ENCODE measurements at regions not wholly inside any gene's neighbourhood (a gene's known extent, or its start where the extent isn't known, plus 50 kb on each side); places are given as distances from the start of the nearest gene placed in this dataset.

DNA sequence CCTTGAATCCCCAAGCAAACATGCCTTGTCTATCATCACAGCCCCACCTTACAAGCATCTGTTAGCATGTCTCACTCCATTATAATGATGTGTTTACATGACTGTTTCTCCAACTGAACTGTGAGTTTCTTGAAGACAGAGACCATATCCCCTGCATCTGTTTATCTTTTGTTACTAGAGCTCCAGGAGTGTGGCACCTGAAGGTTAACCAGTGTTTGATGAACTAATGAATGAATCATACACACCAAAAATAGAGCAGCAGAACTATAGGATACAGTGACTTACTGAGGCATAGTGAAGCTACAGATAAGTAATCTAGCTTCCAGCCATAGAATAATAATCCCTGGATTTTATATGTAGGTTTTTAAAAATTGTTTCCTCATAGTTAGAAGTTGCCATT, 331.0 kb downstream of the PCDH7 start:
- in situ Hi-C loops (cut with HindIII; ENCODE audit: low sequenced_read_pairs): no loop called here
- DNase-seq (ENCODE audit: low read depth, low spot score): no peak
- no peak overlapping the region for H3K4me3 ChIP-seq (ENCODE audit: low read depth, low read length)
- TF ChIP-seq, protein P1, sequence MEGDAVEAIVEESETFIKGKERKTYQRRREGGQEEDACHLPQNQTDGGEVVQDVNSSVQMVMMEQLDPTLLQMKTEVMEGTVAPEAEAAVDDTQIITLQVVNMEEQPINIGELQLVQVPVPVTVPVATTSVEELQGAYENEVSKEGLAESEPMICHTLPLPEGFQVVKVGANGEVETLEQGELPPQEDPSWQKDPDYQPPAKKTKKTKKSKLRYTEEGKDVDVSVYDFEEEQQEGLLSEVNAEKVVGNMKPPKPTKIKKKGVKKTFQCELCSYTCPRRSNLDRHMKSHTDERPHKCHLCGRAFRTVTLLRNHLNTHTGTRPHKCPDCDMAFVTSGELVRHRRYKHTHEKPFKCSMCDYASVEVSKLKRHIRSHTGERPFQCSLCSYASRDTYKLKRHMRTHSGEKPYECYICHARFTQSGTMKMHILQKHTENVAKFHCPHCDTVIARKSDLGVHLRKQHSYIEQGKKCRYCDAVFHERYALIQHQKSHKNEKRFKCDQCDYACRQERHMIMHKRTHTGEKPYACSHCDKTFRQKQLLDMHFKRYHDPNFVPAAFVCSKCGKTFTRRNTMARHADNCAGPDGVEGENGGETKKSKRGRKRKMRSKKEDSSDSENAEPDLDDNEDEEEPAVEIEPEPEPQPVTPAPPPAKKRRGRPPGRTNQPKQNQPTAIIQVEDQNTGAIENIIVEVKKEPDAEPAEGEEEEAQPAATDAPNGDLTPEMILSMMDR (IDR thresholded peaks at IDR 0.05; ENCODE audit: low read depth, low read length): no peak

DNA sequence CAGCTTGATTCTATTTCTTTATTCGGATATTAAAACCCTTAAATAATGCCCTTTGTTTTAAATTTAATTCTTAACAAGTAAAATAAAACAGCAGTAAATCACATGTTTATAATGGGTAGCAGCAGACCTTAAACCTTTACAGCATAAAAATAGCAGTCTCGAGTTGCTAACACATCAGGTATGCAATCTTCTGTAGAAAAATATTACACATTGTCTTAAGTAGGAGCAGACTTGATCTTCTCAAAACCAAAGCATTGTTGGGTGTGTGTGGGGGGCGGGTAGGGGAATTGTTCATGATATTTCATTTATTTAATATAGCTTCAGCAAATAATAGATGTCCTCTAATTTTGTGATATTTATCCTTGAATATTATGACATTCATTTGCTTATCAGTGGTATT, 331.4 kb downstream of the PCDH7 start:
- H3K4me3 ChIP-seq (ENCODE audit: low read depth, low read length): no peak overlapping the region
- no peak for DNase-seq (ENCODE audit: low read depth, low spot score)
- TF ChIP-seq, protein P1 (IDR thresholded peaks at IDR 0.05; ENCODE audit: low read depth, low read length): no peak
- in situ Hi-C loops (cut with HindIII; ENCODE audit: low sequenced_read_pairs): no loop called here

DNA sequence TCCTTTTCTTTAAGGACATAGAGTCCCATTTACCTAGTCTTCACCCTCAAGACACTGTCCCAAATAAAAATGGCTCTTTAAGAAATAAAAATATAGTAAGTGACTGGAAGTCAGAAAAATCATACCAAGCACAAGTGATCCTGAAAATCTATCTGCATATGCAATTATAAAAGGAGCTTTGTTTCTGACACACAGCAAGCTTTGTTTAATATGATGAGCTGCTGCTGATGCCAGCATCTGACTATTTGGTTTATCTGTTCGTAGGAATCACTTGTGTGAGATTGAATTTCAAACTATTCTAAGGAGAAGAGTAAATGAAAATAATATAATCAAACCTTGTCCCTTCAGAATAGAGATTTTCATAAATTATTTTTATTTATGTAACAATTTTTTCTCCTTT, 332.4 kb downstream of the PCDH7 start:
- TF ChIP-seq, protein P1 (IDR thresholded peaks at IDR 0.05; ENCODE audit: low read depth, low read length): no peak
- DNase-seq (ENCODE audit: low read depth, low spot score): no peak
- no peak overlapping the region for H3K4me3 ChIP-seq (ENCODE audit: low read depth, low read length)
- in situ Hi-C loops (cut with HindIII; ENCODE audit: low sequenced_read_pairs): no loop called here

DNA sequence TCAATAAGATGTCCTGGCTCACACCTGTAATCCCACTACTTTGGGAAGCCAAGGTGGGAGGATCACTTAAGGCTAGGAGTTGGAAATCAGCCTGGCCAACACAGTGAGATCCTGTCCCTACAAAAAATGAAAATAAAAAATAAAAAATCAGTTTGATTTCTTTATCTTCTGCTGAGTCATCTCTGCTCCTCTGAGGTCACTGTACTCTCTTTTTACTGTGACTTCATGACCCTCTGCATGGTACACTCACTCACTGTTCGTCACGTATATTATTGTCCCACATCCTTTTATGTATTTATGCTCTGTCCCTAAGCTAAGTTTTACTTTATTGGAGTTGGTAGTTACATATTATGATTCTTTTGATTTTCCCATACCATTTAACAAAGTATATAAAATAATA, 333.3 kb downstream of the PCDH7 start:
- TF ChIP-seq, protein P1 (IDR thresholded peaks at IDR 0.05; ENCODE audit: low read depth, low read length): no peak
- in situ Hi-C loops (cut with HindIII; ENCODE audit: low sequenced_read_pairs): no loop called here
- no peak overlapping the region for H3K4me3 ChIP-seq (ENCODE audit: low read depth, low read length)
- DNase-seq (ENCODE audit: low read depth, low spot score): no peak

DNA sequence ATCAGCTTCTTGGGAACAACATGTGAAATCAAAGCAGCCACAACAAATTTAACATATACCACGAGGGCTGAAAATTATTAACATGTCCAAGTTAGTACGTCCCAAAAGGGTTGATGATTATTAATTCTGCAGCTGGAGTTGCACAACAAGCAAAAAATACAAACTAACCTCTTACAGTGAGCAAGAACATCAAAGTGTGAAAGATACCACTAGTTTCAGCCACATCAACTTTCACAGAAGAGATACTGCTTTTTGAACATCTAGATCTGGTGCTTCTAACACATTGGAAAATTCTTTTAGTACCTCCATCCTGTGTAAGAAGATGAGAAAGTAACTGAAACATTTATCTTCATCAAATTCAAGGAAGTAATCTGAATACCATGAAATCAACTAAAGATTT, 334.1 kb downstream of the PCDH7 start:
- in situ Hi-C loops (cut with HindIII; ENCODE audit: low sequenced_read_pairs): no loop called here
- H3K4me3 ChIP-seq (ENCODE audit: low read depth, low read length): no peak overlapping the region
- DNase-seq (ENCODE audit: low read depth, low spot score): no peak
- TF ChIP-seq, protein P1 (IDR thresholded peaks at IDR 0.05; ENCODE audit: low read depth, low read length): no peak

DNA sequence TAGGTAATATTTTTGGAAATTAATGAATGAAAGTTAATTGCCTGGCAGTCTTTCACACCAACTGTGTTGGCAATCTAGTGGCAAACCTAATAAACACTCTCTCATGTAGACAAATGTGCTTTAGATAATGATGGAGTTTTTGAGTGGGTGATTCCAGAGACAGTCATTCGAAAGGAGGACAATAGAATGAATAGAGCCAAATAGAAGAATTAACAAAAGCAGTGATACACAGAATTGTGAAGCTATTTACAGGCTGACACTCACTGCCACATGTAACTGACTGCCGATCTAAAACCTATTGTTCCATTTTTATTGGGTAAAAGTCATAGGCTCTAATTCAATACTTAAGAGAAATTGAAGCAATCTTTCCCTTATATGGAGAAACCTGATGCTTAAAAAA, 338.5 kb downstream of the PCDH7 start:
- TF ChIP-seq, protein P1 (IDR thresholded peaks at IDR 0.05; ENCODE audit: low read depth, low read length): no peak
- DNase-seq (ENCODE audit: low read depth, low spot score): no peak
- no peak overlapping the region for H3K4me3 ChIP-seq (ENCODE audit: low read depth, low read length)
- in situ Hi-C loops (cut with HindIII; ENCODE audit: low sequenced_read_pairs): no loop called here

Data from astrocyte of the spinal cord (primary cell).